A673 (cell line): ENCODE measurements at regions not wholly inside any gene's neighbourhood (a gene's known extent, or its start where the extent isn't known, plus 50 kb on each side); places are given as distances from the start of the nearest gene placed in this dataset.

ENCODE experiments used
- BruUV-seq: library from RNA; stranded (reverse); fragments of 400-500 nt; replicated peaks from 2 replicates; lab custom pipeline; 2021; lab: Mats Ljungman, UMichigan
- CTCF ChIA-PET: fragments of 300-600 bp; sonication (Branson Sonifier 250); formaldehyde crosslinking; loops from one replicate; lab custom pipeline; 2022; ENCODE audit warnings: antibody characterized with exemption; lab: Charles Lee
- POLR2A ChIA-PET: fragments of 300-600 bp; sonication (Branson Sonifier 250); formaldehyde crosslinking; loops from one replicate; lab custom pipeline; 2022; ENCODE audit warnings: antibody characterized with exemption; ENCODE audit not compliant: low non-redundant PET; lab: Charles Lee
- DNase-seq: peaks from one replicate; pipeline ENCODE4 v3.0.0-alpha.2; 2015; ENCODE audit warnings: low spot score
- H3K27ac ChIP-seq: fragments of 200-600 bp; sonication (generic); 2 replicates; pipeline ENCODE4 v1.5.1; 2016; ENCODE audit warnings: mixed run types, low read depth, mild to moderate bottlenecking, mixed read lengths, antibody characterized with exemption, low read length; ENCODE audit not compliant: poor library complexity, severe bottlenecking
- H3K27me3 ChIP-seq: fragments of 200-600 bp; sonication (generic); replicated peaks from 2 replicates; pipeline ENCODE4 v1.6.1; 2017; ENCODE audit warnings: mixed run types, low read depth, mild to moderate bottlenecking, mixed read lengths, antibody characterized with exemption, low read length; ENCODE audit not compliant: insufficient read depth, poor library complexity
- H3K36me3 ChIP-seq: fragments of 200-600 bp; sonication (generic); 2 replicates; pipeline ENCODE4 v1.6.1; 2016; ENCODE audit warnings: mixed run types, mild to moderate bottlenecking, mixed read lengths, antibody characterized with exemption, low read length; ENCODE audit not compliant: insufficient read depth, poor library complexity, severe bottlenecking
- H3K4me1 ChIP-seq: fragments of 200-600 bp; sonication (generic); 2 replicates; pipeline ENCODE4 v1.6.1; 2017; ENCODE audit warnings: mixed run types, mild to moderate bottlenecking, mixed read lengths, antibody characterized with exemption, low read length; ENCODE audit not compliant: insufficient read depth, poor library complexity, severe bottlenecking
- H3K4me3 ChIP-seq: fragments of 200-600 bp; sonication (generic); 2 replicates; pipeline ENCODE4 v1.5.1; 2016; ENCODE audit warnings: low read depth, mixed run types, mild to moderate bottlenecking, mixed read lengths, low read length; ENCODE audit not compliant: poor library complexity, severe bottlenecking
- H3K9me3 ChIP-seq: fragments of 200-600 bp; sonication (generic); 2 replicates; pipeline ENCODE4 v1.6.1; 2016; ENCODE audit warnings: mixed run types, low read depth, mild to moderate bottlenecking, mixed read lengths, antibody characterized with exemption, low read length; ENCODE audit not compliant: poor library complexity, severe bottlenecking
- EZH2 ChIP-seq: fragments of 200-600 bp; sonication (generic); IDR thresholded peaks from 2 replicates; pipeline ENCODE4 v1.6.1; 2017; ENCODE audit warnings: borderline replicate concordance, low read depth, mild to moderate bottlenecking, mixed read lengths, antibody characterized with exemption, low read length; ENCODE audit not compliant: poor library complexity, severe bottlenecking
- intact Hi-C: fragments of 100-400 bp; cut with micrococcal nuclease; formaldehyde crosslinking; loops from one replicate; pipeline ENCODE4 v1.10.0; 2022; ENCODE audit not compliant: unreplicated experiment
- TF ChIP-seq, protein P1 (sequence below): fragments of 300-800, 200-600 bp; sonication (generic); conservative IDR thresholded peaks from 2 replicates; pipeline ENCODE4 v1.5.1; 2017; ENCODE audit warnings: low read depth, mild to moderate bottlenecking, antibody characterized with exemption, low read length, moderate library complexity, mixed read lengths

DNA sequence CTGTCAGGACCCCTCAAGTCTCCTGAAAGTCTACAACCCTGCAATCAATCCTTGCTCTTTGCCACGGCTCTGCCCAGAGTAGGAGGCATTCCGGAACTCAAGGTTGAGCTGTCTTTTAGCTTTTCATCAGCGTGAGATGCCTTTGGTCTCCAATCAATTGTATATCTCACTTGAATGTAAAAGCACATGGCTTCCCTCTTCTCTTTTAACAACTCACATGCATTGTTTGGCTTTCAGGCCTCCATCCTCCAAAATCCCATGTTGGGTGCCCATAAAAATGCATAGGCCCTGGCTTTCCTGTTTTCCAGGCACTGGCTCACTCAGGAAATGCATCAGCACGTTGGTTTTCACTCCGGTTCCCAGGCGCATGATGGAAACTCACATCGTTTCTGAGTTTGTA, 64.0 kb upstream of the FOXF1 start:
- POLR2A ChIA-PET, result no interaction called here
- intact Hi-C loops, result no loop called here

DNA sequence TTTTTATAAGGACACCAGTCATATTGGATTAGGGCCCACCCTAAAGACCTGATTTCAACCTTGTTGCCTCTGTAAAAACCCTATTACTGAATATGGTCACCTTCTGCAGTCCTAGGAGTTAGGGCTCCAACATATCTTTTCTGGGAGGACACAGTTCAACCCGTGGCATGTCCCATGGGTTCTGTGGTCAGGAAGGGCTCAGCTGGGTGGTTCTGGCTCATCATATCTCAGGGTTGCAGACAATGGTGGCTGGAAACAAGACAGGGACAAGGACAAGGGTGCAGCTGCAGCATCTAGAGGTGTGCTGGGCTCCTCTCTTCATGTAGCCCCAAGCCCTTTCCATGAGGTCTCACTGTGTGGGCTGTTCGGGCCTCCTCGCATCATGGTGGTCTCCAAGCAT, 63.1 kb upstream of the FOXF1 start:
- no peak overlapping the region for H3K27ac ChIP-seq
- DNase-seq, result no peak
- CTCF ChIA-PET, result no interaction called here
- intact Hi-C loops, result no loop called here
- H3K9me3 ChIP-seq, result no peaks in the 10 kb centered on the region
- peaks cover 81% of the 10 kb centered on the region for H3K27me3 ChIP-seq
- H3K4me3 ChIP-seq, result no peak overlapping the region
- H3K36me3 ChIP-seq, result no peaks in the 10 kb centered on the region
- BruUV-seq, result no TSS peak
- no peaks in the 10 kb centered on the region for H3K4me1 ChIP-seq
- POLR2A ChIA-PET, result no interaction called here
- TF ChIP-seq, protein P1, sequence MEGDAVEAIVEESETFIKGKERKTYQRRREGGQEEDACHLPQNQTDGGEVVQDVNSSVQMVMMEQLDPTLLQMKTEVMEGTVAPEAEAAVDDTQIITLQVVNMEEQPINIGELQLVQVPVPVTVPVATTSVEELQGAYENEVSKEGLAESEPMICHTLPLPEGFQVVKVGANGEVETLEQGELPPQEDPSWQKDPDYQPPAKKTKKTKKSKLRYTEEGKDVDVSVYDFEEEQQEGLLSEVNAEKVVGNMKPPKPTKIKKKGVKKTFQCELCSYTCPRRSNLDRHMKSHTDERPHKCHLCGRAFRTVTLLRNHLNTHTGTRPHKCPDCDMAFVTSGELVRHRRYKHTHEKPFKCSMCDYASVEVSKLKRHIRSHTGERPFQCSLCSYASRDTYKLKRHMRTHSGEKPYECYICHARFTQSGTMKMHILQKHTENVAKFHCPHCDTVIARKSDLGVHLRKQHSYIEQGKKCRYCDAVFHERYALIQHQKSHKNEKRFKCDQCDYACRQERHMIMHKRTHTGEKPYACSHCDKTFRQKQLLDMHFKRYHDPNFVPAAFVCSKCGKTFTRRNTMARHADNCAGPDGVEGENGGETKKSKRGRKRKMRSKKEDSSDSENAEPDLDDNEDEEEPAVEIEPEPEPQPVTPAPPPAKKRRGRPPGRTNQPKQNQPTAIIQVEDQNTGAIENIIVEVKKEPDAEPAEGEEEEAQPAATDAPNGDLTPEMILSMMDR, result no peak
- no peak for TF ChIP-seq EZH2

More for the DNA sequence above, 64.0 kb upstream of the FOXF1 start:
- Histone ChIP-seq H3K36me3 (no peaks in the 10 kb centered on the region), H3K4me1 (no peaks in the 10 kb centered on the region), H3K9me3 (no peaks in the 10 kb centered on the region), H3K27me3 (peaks cover 81% of the 10 kb centered on the region), H3K4me3 (no peak overlapping the region), H3K27ac (no peak overlapping the region)
- CTCF ChIA-PET, result interaction anchor here (0.5 kb wide), 1 partner anchor 155 kb away, joined by 7 read pairs; no protein-coding TSS in a partner anchor
- no peak for DNase-seq
- BruUV-seq, result no TSS peak
- TF ChIP-seq, protein P1, result no peak

DNA sequence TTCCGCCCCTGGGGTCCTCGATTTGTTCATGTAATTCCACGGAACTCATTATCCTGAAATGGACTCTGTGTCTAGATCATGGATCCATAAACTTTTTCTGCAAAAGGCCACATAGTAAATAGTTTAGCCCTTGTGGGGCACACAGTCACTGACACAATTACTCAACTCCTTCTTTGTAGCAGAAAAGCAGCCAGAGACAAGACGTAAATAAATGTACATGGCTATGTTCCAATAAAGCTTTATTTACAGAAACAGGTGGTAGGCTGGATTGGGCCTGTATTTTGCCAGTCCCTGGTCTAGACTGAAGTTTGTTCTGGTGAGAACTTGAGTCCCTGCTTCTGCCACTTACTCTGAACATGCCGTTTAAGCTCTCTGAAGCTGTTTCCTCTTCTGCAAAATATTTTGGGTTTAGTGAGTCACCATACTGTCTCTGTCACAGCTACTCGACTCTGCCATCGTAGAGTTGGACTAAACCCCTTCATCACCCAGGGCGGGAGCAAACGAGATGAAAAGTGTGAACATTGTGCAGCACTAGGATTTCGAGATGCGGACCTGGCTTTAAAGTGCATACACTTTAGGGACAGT, 61.9 kb upstream of the FOXF1 start:
- CTCF ChIA-PET, result no interaction called here
- H3K27me3 ChIP-seq, result peaks cover 77% of the 10 kb centered on the region
- intact Hi-C loops, result no loop called here

More for the DNA sequence above, 61.9 kb upstream of the FOXF1 start:
- H3K9me3 ChIP-seq, result no peaks in the 10 kb centered on the region
- DNase-seq, result no peak
- H3K27ac ChIP-seq, result no peak overlapping the region
- no peaks in the 10 kb centered on the region for H3K36me3 ChIP-seq
- TF ChIP-seq, protein P1, result no peak
- H3K4me3 ChIP-seq, result no peak overlapping the region
- BruUV-seq, result no TSS peak
- H3K4me1 ChIP-seq, result no peaks in the 10 kb centered on the region
- POLR2A ChIA-PET, result no interaction called here
